ENCODE measurements at regions not wholly inside any gene's neighbourhood (a gene's known extent, or its start where the extent isn't known, plus 50 kb on each side); places are given as distances from the start of the nearest gene placed in this dataset.

GRCh38 chr12:23434154-23434553 lies 515.3 kb downstream of the SOX5 start:
- TF ChIP-seq CTCF (conservative IDR thresholded peaks at IDR 0.05; ENCODE audit: low read depth, low read length) (no peak), POLR2A (IDR thresholded peaks at IDR 0.05; ENCODE audit: low read depth, low read length) (no peak), USF2 (IDR thresholded peaks at IDR 0.05; ENCODE audit: low read depth, low read length) (no peak), CEBPB (IDR thresholded peaks at IDR 0.05; ENCODE audit: low read depth, low read length) (no peak), RFX5 (IDR thresholded peaks at IDR 0.05; ENCODE audit: low read depth, low read length) (no peak), MAZ (IDR thresholded peaks at IDR 0.05; ENCODE audit: borderline replicate concordance, low read depth, low read length) (no peak), BHLHE40 (IDR thresholded peaks at IDR 0.05; ENCODE audit: low read depth, low read length) (no peak), FOS (IDR thresholded peaks at IDR 0.05; ENCODE audit: low read depth, low read length) (no peak), MXI1 (IDR thresholded peaks at IDR 0.05; ENCODE audit: borderline replicate concordance, low read depth, low read length) (no peak), SMC3 (IDR thresholded peaks at IDR 0.05; ENCODE audit: low read depth, low read length) (no peak), RAD21 (IDR thresholded peaks at IDR 0.05; ENCODE audit: low read length) (no peak), ELK1 (IDR thresholded peaks at IDR 0.05; ENCODE audit: borderline replicate concordance, low read depth, low read length) (no peak), RCOR1 (IDR thresholded peaks at IDR 0.05; ENCODE audit: insufficient replicate concordance, low read length) (no peak), CHD1 (IDR thresholded peaks at IDR 0.05; ENCODE audit: low read depth, low read length) (no peak)
